ENCODE measurements at regions not wholly inside any gene's neighbourhood (a gene's known extent, or its start where the extent isn't known, plus 50 kb on each side); places are given as distances from the start of the nearest gene placed in this dataset.

DNA sequence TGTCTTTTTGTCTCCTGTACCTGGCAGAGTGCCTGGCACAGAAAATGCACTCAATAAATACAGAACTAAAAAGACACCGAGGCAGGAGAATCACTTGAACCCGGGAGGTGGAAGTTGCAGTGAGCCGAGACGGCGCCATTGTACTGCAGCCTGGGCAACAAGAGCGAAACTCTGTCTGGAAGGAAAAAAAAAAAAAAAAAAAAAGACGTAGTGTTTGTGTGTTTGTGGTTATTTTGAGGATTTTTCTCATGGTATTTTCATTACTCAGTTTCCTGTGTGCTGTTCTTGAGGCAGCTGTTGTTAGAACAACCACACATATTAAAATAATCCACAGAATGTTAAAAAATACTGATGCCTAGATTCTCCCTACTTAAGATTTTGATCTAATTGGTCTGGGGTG lies 519.2 kb upstream of the SPHKAP start:
- no peak overlapping the region for H2AFZ ChIP-seq (ENCODE audit: low read length)
- no peaks in the 10 kb centered on the region for H3K36me3 ChIP-seq (replicated peaks in 1 of 2; ENCODE audit: control insufficient read depth in 1 of 2, insufficient read depth in 2 of 2, low read length in 2 of 2)
- intact Hi-C loops (cut with micrococcal nuclease; ENCODE audit: unreplicated experiment) (no loop called here), in situ Hi-C loops (cut with HindIII; ENCODE audit: extremely low pct_ligation_motif_present, low pct_unique_long_range_greater_than_20kb) (no loop called here)
- ATAC-seq (no peak), FAIRE-seq (no peak), DNase-seq (ENCODE audit: low spot score) (no peak)
- BruUV-seq (replicated peaks): no TSS peak
- POLR2A ChIA-PET: no interaction called here
- 30% methylated on average over 7 of the region's 7 CpGs for WGBS (ENCODE audit: low lambda C conversion rate)
- H3K9ac ChIP-seq (ENCODE audit: insufficient read depth, low read depth, low read length): no peak overlapping the region
- no peak overlapping the region for H3K4me3 ChIP-seq (replicated peaks in 1 of 3; ENCODE audit: insufficient read depth in 1 of 3, low read depth in 2 of 3, low read length in 3 of 3)
- no peaks in the 10 kb centered on the region for H4K20me1 ChIP-seq (ENCODE audit: insufficient read depth, low read length)
- TF ChIP-seq, protein P1, sequence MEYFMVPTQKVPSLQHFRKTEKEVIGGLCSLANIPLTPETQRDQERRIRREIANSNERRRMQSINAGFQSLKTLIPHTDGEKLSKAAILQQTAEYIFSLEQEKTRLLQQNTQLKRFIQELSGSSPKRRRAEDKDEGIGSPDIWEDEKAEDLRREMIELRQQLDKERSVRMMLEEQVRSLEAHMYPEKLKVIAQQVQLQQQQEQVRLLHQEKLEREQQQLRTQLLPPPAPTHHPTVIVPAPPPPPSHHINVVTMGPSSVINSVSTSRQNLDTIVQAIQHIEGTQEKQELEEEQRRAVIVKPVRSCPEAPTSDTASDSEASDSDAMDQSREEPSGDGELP (IDR thresholded peaks at IDR 0.05; ENCODE audit: borderline replicate concordance, low read depth): no peak
- no peak for TF ChIP-seq EED (CRISPR knock-in tag; IDR thresholded peaks at IDR 0.05)
- no peak for TF ChIP-seq ZNF879 (CRISPR knock-in tag; IDR thresholded peaks at IDR 0.05)
- TF ChIP-seq, protein P2, sequence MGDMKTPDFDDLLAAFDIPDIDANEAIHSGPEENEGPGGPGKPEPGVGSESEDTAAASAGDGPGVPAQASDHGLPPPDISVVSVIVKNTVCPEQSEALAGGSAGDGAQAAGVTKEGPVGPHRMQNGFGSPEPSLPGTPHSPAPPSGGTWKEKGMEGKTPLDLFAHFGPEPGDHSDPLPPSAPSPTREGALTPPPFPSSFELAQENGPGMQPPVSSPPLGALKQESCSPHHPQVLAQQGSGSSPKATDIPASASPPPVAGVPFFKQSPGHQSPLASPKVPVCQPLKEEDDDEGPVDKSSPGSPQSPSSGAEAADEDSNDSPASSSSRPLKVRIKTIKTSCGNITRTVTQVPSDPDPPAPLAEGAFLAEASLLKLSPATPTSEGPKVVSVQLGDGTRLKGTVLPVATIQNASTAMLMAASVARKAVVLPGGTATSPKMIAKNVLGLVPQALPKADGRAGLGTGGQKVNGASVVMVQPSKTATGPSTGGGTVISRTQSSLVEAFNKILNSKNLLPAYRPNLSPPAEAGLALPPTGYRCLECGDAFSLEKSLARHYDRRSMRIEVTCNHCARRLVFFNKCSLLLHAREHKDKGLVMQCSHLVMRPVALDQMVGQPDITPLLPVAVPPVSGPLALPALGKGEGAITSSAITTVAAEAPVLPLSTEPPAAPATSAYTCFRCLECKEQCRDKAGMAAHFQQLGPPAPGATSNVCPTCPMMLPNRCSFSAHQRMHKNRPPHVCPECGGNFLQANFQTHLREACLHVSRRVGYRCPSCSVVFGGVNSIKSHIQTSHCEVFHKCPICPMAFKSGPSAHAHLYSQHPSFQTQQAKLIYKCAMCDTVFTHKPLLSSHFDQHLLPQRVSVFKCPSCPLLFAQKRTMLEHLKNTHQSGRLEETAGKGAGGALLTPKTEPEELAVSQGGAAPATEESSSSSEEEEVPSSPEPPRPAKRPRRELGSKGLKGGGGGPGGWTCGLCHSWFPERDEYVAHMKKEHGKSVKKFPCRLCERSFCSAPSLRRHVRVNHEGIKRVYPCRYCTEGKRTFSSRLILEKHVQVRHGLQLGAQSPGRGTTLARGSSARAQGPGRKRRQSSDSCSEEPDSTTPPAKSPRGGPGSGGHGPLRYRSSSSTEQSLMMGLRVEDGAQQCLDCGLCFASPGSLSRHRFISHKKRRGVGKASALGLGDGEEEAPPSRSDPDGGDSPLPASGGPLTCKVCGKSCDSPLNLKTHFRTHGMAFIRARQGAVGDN (CRISPR knock-in tag; IDR thresholded peaks at IDR 0.05): no peak
- no peak for TF ChIP-seq SIX4 (CRISPR knock-in tag; IDR thresholded peaks at IDR 0.05)
- TF ChIP-seq BRCA1 (CRISPR knock-in tag; IDR thresholded peaks at IDR 0.05): no peak
- no peak for TF ChIP-seq MIER3 (CRISPR knock-in tag; IDR thresholded peaks at IDR 0.05; ENCODE audit: borderline replicate concordance)
- TF ChIP-seq CHD4 (IDR thresholded peaks at IDR 0.05; ENCODE audit: borderline replicate concordance, low read length): no peak
- no peak for TF ChIP-seq ZNF674 (CRISPR knock-in tag; IDR thresholded peaks at IDR 0.05; ENCODE audit: low read depth)
- TF ChIP-seq, protein P3, sequence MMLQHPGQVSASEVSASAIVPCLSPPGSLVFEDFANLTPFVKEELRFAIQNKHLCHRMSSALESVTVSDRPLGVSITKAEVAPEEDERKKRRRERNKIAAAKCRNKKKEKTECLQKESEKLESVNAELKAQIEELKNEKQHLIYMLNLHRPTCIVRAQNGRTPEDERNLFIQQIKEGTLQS (CRISPR knock-in tag; IDR thresholded peaks at IDR 0.05): no peak
- TF ChIP-seq ZNF724P (CRISPR knock-in tag; IDR thresholded peaks at IDR 0.05; ENCODE audit: borderline replicate concordance): no peak
- no peak for TF ChIP-seq ETV5 (CRISPR knock-in tag; IDR thresholded peaks at IDR 0.05; ENCODE audit: borderline replicate concordance)
- no peak for TF ChIP-seq ZNF17 (CRISPR knock-in tag; IDR thresholded peaks at IDR 0.05)
- TF ChIP-seq ZNF749 (CRISPR knock-in tag; IDR thresholded peaks at IDR 0.05; ENCODE audit: borderline replicate concordance): no peak
- TF ChIP-seq, protein P4, sequence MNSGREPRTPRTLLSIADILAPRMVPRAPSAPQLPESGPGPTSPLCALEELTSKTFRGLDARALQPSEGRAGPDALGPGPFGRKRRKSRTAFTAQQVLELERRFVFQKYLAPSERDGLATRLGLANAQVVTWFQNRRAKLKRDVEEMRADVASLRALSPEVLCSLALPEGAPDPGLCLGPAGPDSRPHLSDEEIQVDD (CRISPR knock-in tag; IDR thresholded peaks at IDR 0.05; ENCODE audit: borderline replicate concordance): no peak
- no peaks in the 10 kb centered on the region for H3K79me2 ChIP-seq (ENCODE audit: insufficient read depth, low read length)
- H3K27me3 ChIP-seq (ENCODE audit: control insufficient read depth in 1 of 2, insufficient read depth in 2 of 2, low read length in 2 of 2): no peaks in the 10 kb centered on the region
- no peak overlapping the region for H3K27ac ChIP-seq (ENCODE audit: extremely low read length, insufficient read depth, low read length)
- CTCF ChIA-PET (ENCODE audit: low intra/inter-chr PET ratio, low total read pairs): no interaction called here
- no peaks in the 10 kb centered on the region for H3K4me1 ChIP-seq (ENCODE audit: insufficient read depth, low read length)
- no peak overlapping the region for H3K4me2 ChIP-seq (ENCODE audit: low read depth, low read length)
- peaks cover 67% of the 10 kb centered on the region for H3K9me3 ChIP-seq (ENCODE audit: low read length)

Data from HepG2 (cell line).